IPS-NIHi7 (cell line): ENCODE measurements at regions not wholly inside any gene's neighbourhood (a gene's known extent, or its start where the extent isn't known, plus 50 kb on each side); places are given as distances from the start of the nearest gene placed in this dataset.
A peak's percentile ranks its signal among the peaks of the same experiment; 100 is the strongest.
"Not testable (repeated sequence)": the region's sequence is repeated elsewhere in the genome, so short reads cannot be mapped to it uniquely, and the experiment has no call there.

ENCODE experiments used
- DNase-seq: peaks from one replicate; pipeline ENCODE4 v3.0.0; 2012; ENCODE audit warnings: mixed read lengths; ENCODE audit errors: extremely low spot score

- DNase-seq: no peak
Measured at GRCh38 chr22:22946131-22946530, 58.5 kb downstream of the IGLL5 start.

- no peak for DNase-seq
Measured at GRCh38 chr22:22948651-22949571, 61.3 kb downstream of the IGLL5 start.

- no peak for DNase-seq
Measured at GRCh38 chr22:22949953-22950352, 62.3 kb downstream of the IGLL5 start.

GRCh38 chr22:22951035-22951434 lies 63.4 kb downstream of the IGLL5 start:
- DNase-seq: no peak

GRCh38 chr22:22952531-22953280 lies 65.1 kb downstream of the IGLL5 start:
- DNase-seq: no peak

GRCh38 chr22:22953791-22954190 lies 66.2 kb downstream of the IGLL5 start:
- DNase-seq: no peak

- peak; percentile 76 for DNase-seq
Measured at GRCh38 chr22:22954656-22955055, 67.0 kb downstream of the IGLL5 start.

- peak; percentile 3 for DNase-seq
Measured at GRCh38 chr22:22955276-22955798, 67.7 kb downstream of the IGLL5 start.

GRCh38 chr22:22955866-22956535 lies 68.4 kb downstream of the IGLL5 start:
- peak; percentile 75 for DNase-seq

- no peak for DNase-seq
Measured at GRCh38 chr22:22957090-22957489, 69.5 kb downstream of the IGLL5 start.

GRCh38 chr22:22958621-22959020 lies 71.0 kb downstream of the IGLL5 start:
- no peak for DNase-seq

GRCh38 chr22:22959147-22959827 lies 71.7 kb downstream of the IGLL5 start:
- peak; percentile 78 for DNase-seq

GRCh38 chr22:22960307-22960706 lies 72.7 kb downstream of the IGLL5 start:
- no peak for DNase-seq

- DNase-seq: no peak
Measured at GRCh38 chr22:22961574-22961973, 74.0 kb downstream of the IGLL5 start.

GRCh38 chr22:22968366-22968765 lies 80.8 kb downstream of the IGLL5 start:
- DNase-seq: no peak

GRCh38 chr22:22972605-22973004 lies 85.0 kb downstream of the IGLL5 start:
- not testable (repeated sequence) for DNase-seq

GRCh38 chr22:22973336-22973735 lies 85.7 kb downstream of the IGLL5 start:
- DNase-seq: no peak

- DNase-seq: no peak
Measured at GRCh38 chr22:22974156-22974555, 86.5 kb downstream of the IGLL5 start.

GRCh38 chr22:22974795-22975580 lies 87.4 kb downstream of the IGLL5 start:
- no peak for DNase-seq

- DNase-seq: no peak
Measured at GRCh38 chr22:22976033-22976922, 88.7 kb downstream of the IGLL5 start.
